Loucy (cell line): ENCODE measurements at regions not wholly inside any gene's neighbourhood (a gene's known extent, or its start where the extent isn't known, plus 50 kb on each side); places are given as distances from the start of the nearest gene placed in this dataset.

Source experiments
- H2AFZ ChIP-seq: fragments of 200-600 bp; sonication (generic); 2 replicates; pipeline ENCODE4 v1.6.0; 2016; ENCODE audit warnings: antibody characterized with exemption, mild to moderate bottlenecking, low read length, moderate library complexity
- H3F3A ChIP-seq: fragments of 200-600 bp; 2 replicates; pipeline ENCODE4 v1.6.0; 2016; ENCODE audit warnings: antibody characterized with exemption, low read depth, mild to moderate bottlenecking
- H3K27me3 ChIP-seq: fragments of 200-600 bp; sonication (generic); 2 replicates; pipeline ENCODE4 v1.6.1; 2014; ENCODE audit warnings: low read length, mild to moderate bottlenecking; ENCODE audit not compliant: insufficient read depth, poor library complexity, severe bottlenecking
- H3K36me3 ChIP-seq: fragments of 200-600 bp; sonication (generic); 2 replicates; pipeline ENCODE4 v1.6.1; 2016; ENCODE audit warnings: low read length; ENCODE audit not compliant: insufficient read depth
- H3K4me1 ChIP-seq: fragments of 200-600 bp; sonication (generic); 2 replicates; pipeline ENCODE4 v1.5.1; 2014; ENCODE audit warnings: low read length, mild to moderate bottlenecking; ENCODE audit not compliant: insufficient read depth, poor library complexity, severe bottlenecking
- H3K4me2 ChIP-seq: fragments of 200-600 bp; sonication (generic); 2 replicates; pipeline ENCODE4 v1.6.0; 2014; ENCODE audit warnings: antibody characterized with exemption, low read length, low read depth, mild to moderate bottlenecking; ENCODE audit not compliant: poor library complexity, severe bottlenecking
- H3K4me3 ChIP-seq: fragments of 200-600 bp; sonication (generic); 2 replicates; pipeline ENCODE4 v1.5.1; 2014; ENCODE audit warnings: low read length, mild to moderate bottlenecking, mixed read lengths; ENCODE audit not compliant: poor library complexity, severe bottlenecking
- H3K79me2 ChIP-seq: fragments of 200-600 bp; sonication (generic); 2 replicates; pipeline ENCODE4 v1.6.1; 2014; ENCODE audit warnings: low read length; ENCODE audit not compliant: insufficient read depth
- H3K9ac ChIP-seq: fragments of 200-600 bp; sonication (generic); 2 replicates; pipeline ENCODE4 v1.6.0; 2014; ENCODE audit warnings: mild to moderate bottlenecking, low read depth, low read length, moderate library complexity; ENCODE audit not compliant: poor library complexity, severe bottlenecking
- H3K9me2 ChIP-seq: fragments of 200-600 bp; sonication (generic); replicated peaks from 2 replicates; pipeline ENCODE4 v1.6.1; 2016; ENCODE audit warnings: low read depth, low read length, mixed read lengths
- H3K9me3 ChIP-seq: fragments of 200-600 bp; sonication (generic); 2 replicates; pipeline ENCODE4 v1.6.1; 2014; ENCODE audit warnings: mild to moderate bottlenecking, antibody characterized with exemption, low read length, low read depth; ENCODE audit not compliant: insufficient read depth
- H4K20me1 ChIP-seq: fragments of 200-600 bp; sonication (generic); 2 replicates; pipeline ENCODE4 v1.6.0; 2014; ENCODE audit warnings: antibody characterized with exemption, low read length, mild to moderate bottlenecking; ENCODE audit not compliant: insufficient read depth, poor library complexity, severe bottlenecking
- EZH2phosphoT487 ChIP-seq: fragments of 200-600 bp; IDR thresholded peaks from 2 replicates; pipeline ENCODE4 v1.6.1; 2018; ENCODE audit warnings: antibody characterized with exemption, mild to moderate bottlenecking, moderate library complexity, borderline replicate concordance
- TF ChIP-seq, protein P1 (sequence below): fragments of 200-600 bp; sonication (generic); conservative IDR thresholded peaks from 2 replicates; pipeline ENCODE4 v1.5.1; 2014; ENCODE audit warnings: mild to moderate bottlenecking, antibody characterized with exemption, low read length

DNA sequence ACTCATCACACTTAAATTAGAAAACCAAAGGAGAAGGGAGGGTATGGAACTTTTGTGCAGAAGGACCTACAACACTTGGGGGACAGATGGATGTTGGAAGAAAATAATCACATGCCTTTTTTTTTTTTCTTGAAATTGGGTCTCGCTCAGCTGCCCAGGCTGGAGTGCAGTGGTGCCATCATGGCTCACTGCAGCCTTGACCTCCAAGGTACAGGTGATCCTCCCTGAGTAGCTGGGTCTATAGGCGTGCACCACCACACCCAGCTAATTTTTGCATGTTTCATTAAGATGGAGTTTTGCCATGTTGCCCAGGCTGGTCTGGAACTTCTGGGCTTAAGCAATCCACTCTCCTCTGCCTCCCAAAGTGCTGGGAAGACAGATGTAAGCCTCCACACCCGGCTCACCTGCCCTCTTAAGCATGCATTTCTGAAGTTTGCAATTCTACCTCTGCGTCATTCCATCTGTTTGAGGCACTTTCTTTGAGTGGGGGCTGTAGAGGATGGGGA lies 370.8 kb upstream of the JARID2 start:
- H3K4me2 ChIP-seq, result no peak overlapping the region

DNA sequence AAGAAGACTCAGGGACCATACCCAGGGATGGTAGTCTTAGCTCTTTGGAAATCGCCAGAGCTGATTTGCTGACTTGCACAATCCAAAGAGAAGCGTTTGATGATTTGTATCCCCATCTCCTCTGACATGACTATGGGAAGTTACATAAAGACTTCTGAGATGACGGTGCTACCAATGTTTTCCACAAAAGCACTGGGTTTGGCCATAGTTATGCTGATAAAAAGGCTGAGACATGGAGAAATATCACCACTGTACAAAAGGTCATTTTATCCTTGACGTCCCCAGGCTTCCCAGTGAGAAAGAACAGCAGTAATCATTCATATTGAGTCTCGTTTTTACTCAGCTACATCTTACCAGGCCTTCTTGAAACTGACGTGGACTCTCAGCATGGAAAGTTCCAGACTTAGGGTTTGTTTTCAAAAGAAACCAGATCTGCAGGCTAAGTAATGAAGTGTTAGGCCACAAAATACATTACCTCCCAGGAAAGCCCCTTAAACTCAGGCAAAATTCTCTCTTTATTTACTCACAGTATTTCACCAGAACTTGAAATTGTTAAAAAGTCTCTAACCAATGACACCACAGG lies 370.3 kb upstream of the JARID2 start:
- H3K79me2 ChIP-seq, result no peaks in the 10 kb centered on the region
- no peaks in the 10 kb centered on the region for H3K9me2 ChIP-seq
- no peaks in the 10 kb centered on the region; the same call in 1 of the 2 replicates for H3F3A ChIP-seq
- no peaks in the 10 kb centered on the region for H3K36me3 ChIP-seq
- H2AFZ ChIP-seq, result no peak overlapping the region
- no peak for TF ChIP-seq EZH2phosphoT487
- TF ChIP-seq, protein P1, sequence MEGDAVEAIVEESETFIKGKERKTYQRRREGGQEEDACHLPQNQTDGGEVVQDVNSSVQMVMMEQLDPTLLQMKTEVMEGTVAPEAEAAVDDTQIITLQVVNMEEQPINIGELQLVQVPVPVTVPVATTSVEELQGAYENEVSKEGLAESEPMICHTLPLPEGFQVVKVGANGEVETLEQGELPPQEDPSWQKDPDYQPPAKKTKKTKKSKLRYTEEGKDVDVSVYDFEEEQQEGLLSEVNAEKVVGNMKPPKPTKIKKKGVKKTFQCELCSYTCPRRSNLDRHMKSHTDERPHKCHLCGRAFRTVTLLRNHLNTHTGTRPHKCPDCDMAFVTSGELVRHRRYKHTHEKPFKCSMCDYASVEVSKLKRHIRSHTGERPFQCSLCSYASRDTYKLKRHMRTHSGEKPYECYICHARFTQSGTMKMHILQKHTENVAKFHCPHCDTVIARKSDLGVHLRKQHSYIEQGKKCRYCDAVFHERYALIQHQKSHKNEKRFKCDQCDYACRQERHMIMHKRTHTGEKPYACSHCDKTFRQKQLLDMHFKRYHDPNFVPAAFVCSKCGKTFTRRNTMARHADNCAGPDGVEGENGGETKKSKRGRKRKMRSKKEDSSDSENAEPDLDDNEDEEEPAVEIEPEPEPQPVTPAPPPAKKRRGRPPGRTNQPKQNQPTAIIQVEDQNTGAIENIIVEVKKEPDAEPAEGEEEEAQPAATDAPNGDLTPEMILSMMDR, result no peak
- H3K27me3 ChIP-seq, result no peaks in the 10 kb centered on the region
- H3K9ac ChIP-seq, result no peak overlapping the region
- no peaks in the 10 kb centered on the region for H3K9me3 ChIP-seq
- H3K4me3 ChIP-seq, result no peak overlapping the region
- peaks cover 51% of the 10 kb centered on the region for H3K4me1 ChIP-seq
- no peak overlapping the region for H3K4me2 ChIP-seq
- H4K20me1 ChIP-seq, result no peaks in the 10 kb centered on the region

More for the DNA sequence above, 370.8 kb upstream of the JARID2 start:
- Histone ChIP-seq H3K4me3 (no peak overlapping the region), H3F3A (no peaks in the 10 kb centered on the region; the same call in 1 of the 2 replicates), H3K4me1 (peaks cover 57% of the 10 kb centered on the region), H3K9me2 (no peaks in the 10 kb centered on the region), H3K9me3 (no peaks in the 10 kb centered on the region), H4K20me1 (no peaks in the 10 kb centered on the region), H2AFZ (no peak overlapping the region), H3K79me2 (no peaks in the 10 kb centered on the region), H3K9ac (no peak overlapping the region), H3K27me3 (no peaks in the 10 kb centered on the region), H3K36me3 (no peaks in the 10 kb centered on the region)
- TF ChIP-seq, protein P1, result no peak

DNA sequence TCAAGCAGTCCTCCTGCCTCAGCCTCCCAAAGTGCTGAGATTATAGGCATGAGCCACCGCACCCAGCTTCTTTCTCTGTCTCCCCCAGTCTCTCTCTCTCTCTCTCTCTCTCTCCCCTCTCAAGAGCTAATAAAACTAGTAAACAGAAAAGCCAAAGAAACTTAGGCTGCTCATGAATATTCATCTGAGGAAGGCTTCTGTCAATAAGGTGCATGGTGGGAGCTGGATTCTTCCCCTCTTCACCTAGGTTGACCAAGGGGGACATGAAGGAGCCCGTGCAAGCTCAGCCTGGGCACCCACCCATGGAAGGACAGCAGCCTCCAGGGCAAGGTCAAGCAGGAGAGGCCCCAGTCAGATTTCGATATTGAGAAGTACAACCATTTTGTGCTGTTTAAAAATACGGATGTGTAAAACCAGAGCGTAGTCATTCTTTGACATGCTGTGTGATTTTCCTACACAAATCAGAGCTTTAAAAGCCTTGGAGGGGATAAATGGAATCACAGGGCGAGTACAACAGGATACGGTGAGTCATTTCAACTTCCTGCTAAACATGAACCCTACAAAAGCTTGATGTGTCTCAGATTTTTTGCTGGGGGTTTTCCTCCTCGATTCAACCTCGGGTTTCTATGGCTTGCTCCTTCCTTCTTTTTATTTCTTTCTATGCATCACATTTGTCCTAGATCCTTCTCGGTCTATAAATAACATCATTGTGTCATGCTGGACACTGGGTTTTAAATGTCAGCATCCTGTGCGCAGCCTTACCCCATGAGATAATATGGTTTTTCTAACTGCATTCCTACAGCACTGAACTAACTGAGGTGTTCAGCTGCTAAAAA lies 368.9 kb upstream of the JARID2 start:
- Histone ChIP-seq H3K79me2 (no peaks in the 10 kb centered on the region), H3K4me1 (peaks cover 45% of the 10 kb centered on the region), H3K4me3 (peak overlapping the region; percentile 52), H4K20me1 (no peaks in the 10 kb centered on the region), H2AFZ (no peak overlapping the region), H3K9me3 (no peaks in the 10 kb centered on the region), H3K9ac (no peak overlapping the region), H3F3A (no peaks in the 10 kb centered on the region; the same call in 1 of the 2 replicates), H3K36me3 (no peaks in the 10 kb centered on the region), H3K4me2 (peak overlapping the region; percentile 65), H3K9me2 (no peaks in the 10 kb centered on the region), H3K27me3 (no peaks in the 10 kb centered on the region)
- TF ChIP-seq EZH2phosphoT487, result no peak
- TF ChIP-seq, protein P1, result no peak
